ENCODE measurements at regions not wholly inside any gene's neighbourhood (a gene's known extent, or its start where the extent isn't known, plus 50 kb on each side); places are given as distances from the start of the nearest gene placed in this dataset.

DNA sequence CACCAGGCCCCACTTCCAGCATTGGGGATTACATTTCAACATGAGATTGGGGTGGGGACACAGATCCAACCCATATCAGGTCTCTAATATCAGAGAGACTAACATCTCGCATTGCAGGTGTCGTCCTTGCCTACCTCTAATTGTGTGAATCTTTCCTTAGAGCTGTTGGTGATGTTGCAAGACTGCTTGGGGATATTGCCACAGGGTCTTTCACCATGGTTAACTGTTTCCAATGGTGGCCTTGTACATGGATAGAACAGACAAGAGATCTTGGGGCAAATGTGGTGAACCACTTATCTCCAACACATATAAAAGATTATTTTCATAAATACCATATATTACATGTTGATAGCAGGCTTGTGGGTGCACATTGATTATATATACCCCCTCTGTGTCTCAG, 270.3 kb upstream of the LINC00305 start:
- TF ChIP-seq, protein P1, sequence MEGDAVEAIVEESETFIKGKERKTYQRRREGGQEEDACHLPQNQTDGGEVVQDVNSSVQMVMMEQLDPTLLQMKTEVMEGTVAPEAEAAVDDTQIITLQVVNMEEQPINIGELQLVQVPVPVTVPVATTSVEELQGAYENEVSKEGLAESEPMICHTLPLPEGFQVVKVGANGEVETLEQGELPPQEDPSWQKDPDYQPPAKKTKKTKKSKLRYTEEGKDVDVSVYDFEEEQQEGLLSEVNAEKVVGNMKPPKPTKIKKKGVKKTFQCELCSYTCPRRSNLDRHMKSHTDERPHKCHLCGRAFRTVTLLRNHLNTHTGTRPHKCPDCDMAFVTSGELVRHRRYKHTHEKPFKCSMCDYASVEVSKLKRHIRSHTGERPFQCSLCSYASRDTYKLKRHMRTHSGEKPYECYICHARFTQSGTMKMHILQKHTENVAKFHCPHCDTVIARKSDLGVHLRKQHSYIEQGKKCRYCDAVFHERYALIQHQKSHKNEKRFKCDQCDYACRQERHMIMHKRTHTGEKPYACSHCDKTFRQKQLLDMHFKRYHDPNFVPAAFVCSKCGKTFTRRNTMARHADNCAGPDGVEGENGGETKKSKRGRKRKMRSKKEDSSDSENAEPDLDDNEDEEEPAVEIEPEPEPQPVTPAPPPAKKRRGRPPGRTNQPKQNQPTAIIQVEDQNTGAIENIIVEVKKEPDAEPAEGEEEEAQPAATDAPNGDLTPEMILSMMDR (IDR thresholded peaks at IDR 0.05; ENCODE audit: poor library complexity, severe bottlenecking), result no peak
- TF ChIP-seq EZH2 (IDR thresholded peaks at IDR 0.05; ENCODE audit: borderline replicate concordance, insufficient read depth, low read length, poor library complexity, severe bottlenecking), result no peak
- TF ChIP-seq EP300 (conservative IDR thresholded peaks at IDR 0.05; ENCODE audit: poor library complexity, severe bottlenecking), result no peak
- no peak for TF ChIP-seq MXI1 (conservative IDR thresholded peaks at IDR 0.05; ENCODE audit: poor library complexity, severe bottlenecking)
- TF ChIP-seq POLR2AphosphoS5 (IDR thresholded peaks at IDR 0.05), result no peak
- no peak for TF ChIP-seq TAF1 (IDR thresholded peaks at IDR 0.05; ENCODE audit: low read depth)
- TF ChIP-seq SMC3 (conservative IDR thresholded peaks at IDR 0.05; ENCODE audit: poor library complexity), result no peak

Data from neural cell (in vitro differentiated cells).